Stimulated activated CD4-positive, alpha-beta T cell treated with anti-CD3 and anti-CD28 coated beads, Interleukin-2, amount 100 ng/mL, for 48 hours (primary cell): ENCODE measurements at regions not wholly inside any gene's neighbourhood (a gene's known extent, or its start where the extent isn't known, plus 50 kb on each side); places are given as distances from the start of the nearest gene placed in this dataset.
"Not testable (repeated sequence)": the region's sequence is repeated elsewhere in the genome, so short reads cannot be mapped to it uniquely, and the experiment has no call there.

Experiments used
- DNase-seq, 2 donors: peaks; one replicate each; pipeline ENCODE4 v3.0.0-alpha.2; 2020

DNA sequence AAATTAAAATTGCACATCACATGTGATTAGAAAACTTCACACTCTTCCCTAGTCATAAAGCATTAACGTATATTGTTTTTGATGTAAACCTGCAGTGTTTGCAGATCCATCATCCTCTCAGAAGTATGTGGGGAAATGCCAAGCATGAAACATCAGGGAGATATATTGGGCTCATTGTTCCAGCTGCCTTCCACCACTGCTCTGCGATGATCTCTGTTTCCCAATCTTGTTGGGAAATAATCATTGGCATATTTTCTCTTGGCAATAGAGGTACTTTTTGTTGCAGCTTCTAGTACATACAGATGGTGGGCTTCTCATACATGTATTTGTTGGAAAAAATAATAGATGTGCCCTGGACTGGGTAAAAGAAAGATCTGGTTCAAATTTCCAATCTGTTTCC lies 466.3 kb upstream of the HS3ST1 start:
- no peak for DNase-seq

DNA sequence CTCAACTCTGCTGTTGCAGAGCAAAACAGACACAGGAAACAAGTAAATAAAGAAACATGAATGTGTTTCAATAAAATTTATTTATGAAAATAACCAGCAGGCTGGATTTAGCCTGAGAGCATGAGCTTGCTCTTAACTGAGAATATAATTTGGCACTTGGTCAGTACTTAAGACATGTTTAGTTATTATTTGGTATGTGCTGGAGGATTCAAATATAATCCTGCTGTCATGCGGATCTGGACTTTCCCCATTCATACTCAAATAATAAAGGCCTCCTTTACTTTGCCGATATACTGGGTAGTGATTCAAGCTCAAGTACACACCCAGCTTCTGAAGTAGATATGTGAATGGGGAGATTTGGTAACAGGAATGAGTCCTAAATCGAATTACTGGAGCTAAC lies 465.5 kb upstream of the HS3ST1 start:
- DNase-seq, result no peak

DNA sequence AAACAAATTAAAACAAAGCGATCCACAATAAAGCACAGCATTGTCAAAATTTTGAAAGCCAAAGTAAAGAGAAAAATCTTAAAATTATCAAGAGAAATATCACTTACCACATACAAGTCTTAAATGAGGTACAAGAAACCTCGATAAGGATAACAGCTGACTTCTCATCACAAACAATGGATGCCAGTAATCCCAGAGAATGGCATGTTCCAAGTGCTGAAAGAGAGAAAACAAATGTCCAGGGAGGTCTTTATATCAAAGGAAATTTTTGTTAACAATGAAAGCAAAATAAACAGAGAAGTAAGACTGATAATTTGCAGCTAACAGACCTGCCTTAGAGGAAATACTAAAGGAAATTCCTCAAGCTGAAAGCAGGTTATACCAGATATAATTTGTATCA lies 460.4 kb upstream of the HS3ST1 start:
- DNase-seq, result no peak

DNA sequence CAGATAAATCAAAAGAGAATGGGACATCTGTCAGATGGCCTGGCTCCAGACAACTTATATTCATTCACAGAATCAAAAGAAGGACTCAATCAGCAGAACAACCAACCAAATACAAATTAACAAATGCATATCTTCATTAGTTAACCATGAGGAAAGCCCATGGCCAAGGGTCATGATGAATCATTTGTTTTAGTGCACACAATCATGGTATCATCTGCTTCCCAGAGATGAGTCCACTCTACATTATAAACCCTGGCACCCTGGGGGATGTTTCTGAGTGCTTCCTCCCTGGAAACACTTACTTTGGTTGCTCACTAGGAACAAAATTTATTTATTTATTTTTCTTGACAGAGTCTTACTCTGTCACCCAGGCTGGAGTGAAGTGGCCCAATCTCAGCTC lies 453.3 kb upstream of the HS3ST1 start:
- no peak for DNase-seq

DNA sequence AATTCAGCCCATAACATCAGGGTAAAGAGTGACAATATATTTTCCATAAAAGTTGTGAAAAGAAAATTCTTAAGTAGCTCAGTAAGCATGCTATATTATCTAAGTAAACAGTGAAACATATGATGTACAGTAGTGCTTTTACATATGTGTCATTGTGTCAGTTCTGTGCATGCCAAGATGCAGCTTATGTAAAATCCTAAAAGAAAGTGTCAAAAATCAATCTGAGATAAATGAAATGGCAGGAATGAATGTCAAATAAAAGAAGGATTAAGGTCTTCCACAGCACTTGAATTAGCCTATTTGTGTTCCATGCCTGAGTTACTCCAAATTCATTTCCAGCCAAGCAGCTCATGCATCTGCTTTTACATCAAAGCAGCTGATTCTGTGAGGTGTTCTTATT lies 452.7 kb upstream of the HS3ST1 start:
- DNase-seq, result no peak

DNA sequence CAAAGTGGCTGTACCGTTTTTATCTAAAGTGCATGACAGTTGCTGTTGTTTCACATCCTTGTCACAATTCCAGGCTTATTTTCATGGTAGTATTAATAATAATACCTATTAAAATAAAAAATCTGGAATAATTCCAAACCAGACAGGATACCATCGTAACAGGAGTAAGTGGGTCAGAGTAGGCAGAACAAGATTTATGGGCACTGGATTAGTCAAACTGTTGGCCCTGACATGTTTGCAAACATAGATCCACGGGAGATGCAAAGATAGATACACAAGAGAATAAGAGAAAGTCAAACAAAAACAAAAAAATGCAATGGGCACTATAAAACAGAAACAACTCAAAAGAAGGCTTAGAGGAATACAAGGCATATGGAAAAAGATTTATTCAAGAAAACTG lies 449.5 kb upstream of the HS3ST1 start:
- no peak for DNase-seq

DNA sequence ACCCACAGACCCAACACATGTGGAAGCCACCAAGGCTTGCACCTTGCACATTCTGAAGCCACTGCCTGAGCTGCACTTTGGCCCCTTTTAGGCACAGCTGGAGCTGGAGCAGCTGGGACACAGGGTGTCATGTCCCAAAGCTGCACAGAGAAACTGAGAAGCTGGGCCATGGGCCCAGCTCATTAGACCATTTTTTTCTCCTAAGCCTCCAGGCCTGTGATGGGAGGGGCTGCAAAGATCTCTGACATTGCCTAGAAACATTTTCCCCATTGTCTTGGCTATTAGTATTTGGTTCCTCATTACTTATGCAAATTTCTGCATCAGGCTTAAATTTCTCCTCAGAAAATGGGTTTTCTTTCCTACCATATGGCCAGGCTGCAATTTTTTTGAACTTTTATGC lies 447.4 kb upstream of the HS3ST1 start:
- no peak for DNase-seq

DNA sequence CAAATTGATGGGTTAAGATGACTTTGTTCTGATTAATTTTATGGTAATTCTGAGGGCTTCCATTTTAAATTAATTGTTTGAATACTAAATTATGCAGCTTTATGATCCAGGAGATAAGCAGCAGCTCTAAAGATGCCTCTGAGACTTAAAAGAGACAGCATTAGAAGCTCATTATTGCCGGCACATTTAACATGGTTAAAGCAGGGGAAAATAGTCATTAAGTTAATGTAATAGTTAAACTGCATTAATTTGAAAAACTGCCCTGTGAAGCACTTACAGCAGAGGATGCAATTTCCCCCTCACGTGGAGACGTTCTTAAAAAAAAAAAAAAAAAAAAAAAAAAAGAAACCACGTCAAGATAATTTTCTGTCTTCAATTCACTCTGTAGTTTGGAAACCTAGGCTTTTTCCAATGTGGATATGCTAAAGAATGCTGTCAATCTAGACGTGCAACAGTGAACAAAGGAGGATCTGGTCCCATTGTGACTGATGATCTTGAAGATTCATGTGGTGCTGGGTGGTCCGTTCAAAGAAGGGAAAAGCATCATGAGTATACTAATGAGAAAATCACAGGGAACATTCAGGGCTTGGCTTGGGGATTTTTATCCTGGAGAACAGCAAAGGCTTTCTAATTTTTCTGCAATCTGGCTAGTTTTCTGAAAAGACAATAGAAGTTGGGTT lies 440.6 kb upstream of the HS3ST1 start:
- DNase-seq, result no peak

DNA sequence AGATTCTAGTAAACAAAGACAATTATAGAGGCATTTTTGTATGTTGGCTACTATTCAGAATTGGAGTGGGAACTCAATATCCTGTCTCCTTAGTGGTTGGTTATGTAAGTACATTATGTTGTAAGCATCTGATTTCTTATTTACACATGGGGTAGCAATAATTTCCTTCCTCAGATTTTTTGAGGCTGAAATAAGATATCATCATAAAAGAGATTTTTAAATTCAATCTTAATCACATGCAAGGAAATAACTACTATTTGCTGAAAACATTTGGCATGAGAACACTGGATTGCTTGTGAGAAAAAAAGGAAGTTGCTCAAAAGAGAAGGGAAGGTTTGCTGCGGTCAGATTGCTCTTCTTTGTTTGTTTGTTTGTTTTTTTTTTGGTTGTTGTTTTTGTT lies 437.7 kb upstream of the HS3ST1 start:
- DNase-seq, result no peak

DNA sequence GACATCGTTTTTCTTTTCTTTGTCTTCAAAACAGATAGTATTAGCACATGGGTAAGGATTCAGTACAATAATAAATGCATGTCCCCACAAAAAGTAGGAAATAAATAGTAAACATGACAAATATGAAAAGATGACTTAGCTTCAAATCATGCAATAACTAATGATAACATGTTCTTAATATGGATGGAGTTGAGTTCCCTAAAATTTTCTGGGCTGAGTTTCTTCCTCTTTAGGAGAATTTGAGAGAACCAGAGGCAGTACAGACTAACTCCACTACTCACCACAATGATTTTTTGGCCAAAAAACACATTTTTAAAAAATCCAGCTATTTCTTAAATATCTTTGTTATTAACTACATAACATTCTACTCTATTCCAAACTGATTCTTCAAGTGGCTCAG lies 432.3 kb upstream of the HS3ST1 start:
- DNase-seq, result no peak

DNA sequence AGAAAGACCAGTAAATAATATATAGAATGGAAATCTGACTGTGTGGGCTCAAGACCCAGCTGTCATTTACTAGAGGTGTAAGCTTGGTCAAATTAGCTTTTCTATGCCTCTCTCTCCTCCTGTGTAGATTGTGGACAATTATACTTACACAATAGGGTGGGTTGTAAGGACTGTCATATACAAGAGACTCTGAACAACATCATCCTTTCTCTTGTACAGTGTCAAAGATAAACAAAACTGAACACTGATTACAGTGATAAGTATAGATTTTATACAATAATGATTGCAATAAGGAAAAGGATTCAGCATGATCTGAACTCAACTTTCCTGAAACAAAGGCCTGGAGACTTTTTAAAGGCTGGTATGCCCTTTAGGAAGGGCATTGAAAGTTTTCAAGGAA lies 429.2 kb upstream of the HS3ST1 start:
- no peak for DNase-seq

DNA sequence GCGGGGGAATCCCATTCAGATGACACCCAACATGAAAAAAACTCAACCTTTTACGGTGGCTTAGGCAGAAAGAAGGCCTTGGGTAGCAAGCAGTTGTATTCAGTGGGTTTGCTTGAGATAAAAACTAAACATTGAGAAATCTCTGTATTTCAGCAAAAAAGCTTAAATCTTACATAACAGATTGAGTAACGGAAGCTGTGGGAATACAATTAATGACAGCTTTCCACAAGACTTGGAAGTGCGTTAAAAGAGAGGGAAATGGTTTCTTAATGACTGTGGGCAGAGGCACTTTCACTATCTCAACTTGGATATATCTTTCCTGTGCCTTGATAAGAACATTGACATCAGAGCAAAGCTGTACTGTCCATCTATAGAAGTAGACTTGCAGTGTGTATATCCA lies 418.5 kb upstream of the HS3ST1 start:
- DNase-seq, result no peak

DNA sequence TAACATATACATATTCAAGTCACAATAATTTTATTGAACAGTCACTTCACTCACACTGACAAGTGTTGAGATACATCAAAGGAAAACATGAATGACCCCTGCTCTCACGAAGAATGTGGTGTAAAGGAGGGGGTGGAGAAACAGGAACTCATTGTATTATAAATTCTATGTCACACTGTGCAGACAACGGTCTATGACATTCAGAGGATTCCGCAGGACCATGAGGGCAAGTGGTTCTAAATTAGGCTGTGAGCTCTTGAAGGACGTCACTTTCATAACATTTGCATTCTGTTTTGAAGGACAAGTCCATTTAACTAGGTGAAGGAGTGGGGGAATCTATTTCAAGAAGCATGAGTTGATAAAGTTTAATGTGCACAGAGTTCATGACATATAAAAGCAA lies 415.2 kb upstream of the HS3ST1 start:
- no peak for DNase-seq

DNA sequence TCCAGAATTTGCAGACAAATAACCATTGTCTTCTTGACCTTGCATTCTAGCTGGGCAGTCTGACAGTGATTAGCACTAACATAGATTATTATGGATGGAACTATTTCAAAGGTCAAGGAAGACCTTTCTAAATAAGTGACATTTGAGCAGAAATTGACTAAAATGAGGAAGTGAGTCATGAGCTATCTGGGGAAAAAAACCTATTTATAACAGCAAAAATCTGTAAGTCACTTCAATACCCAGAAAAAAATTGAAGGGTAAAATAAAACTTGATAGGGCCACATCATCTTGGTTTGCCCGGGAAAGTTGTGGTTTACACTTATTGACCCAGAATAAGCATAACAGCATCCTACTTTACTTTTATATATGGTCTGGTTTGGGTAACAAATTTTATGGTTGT lies 414.6 kb upstream of the HS3ST1 start:
- DNase-seq, result no peak

DNA sequence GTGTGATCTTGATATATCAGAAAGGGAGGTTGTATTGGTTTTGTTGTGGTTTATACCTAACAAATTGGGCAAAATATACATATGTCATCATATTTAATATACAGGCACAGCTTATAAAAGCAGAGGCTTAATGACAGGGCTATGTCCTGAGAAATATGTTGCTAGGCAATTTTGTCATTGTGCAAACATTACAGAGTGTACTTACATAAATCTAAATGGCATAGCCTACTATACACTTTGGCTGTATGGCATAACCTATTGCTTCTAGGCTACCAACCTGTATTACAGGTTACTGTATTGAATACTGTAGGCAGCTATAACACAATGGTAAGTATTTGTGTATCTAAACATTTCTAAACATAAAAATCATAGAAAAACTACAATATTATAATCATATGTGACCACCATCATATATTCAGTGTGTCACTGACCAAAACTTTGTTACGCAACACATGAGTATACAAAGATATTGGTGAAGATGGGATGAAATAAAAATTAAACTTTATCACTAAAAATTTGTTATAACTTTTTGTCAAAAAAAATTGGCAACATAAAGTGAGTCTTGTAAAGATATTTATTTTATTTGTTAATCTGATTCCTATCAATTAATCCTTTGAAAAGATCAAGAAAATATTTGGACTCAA lies 414.0 kb upstream of the HS3ST1 start:
- DNase-seq, result no peak

DNA sequence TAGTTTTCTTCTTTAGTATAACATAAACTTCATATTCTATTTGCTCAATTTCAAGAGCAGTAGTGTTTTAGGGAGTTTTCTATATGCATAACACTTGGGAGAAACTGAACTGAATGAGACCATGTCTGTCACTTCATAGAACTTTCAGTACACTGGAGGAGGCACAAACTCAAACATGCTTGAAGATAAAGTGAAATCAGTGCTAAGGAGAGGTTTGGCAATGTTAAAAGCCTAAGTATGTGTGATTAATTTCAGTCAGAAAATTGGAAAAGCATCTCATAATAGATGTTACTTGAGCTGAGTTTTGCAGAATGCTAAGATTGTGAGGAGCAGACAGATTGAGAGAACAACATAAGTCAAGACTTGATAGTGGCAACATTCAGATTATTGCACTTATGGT lies 411.2 kb upstream of the HS3ST1 start:
- no peak for DNase-seq

DNA sequence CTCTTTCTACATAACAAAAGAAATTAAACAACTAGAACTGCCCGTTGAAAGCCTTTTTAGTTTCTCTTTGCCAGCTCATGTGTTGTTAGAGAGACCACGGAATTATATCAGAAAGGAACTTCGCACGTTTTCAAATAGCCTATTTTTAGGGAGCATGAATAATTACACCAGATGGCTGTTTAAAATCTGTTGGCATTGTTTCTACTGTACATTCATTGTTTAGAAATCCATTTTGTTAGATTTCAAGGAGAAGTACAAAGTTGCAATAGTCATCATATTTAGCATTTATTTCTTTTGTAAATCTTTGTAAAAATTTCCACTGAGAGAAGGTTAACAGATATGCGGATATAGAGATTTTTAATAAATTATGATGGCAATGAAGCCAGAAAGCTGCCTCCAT lies 403.0 kb upstream of the HS3ST1 start:
- no peak for DNase-seq

DNA sequence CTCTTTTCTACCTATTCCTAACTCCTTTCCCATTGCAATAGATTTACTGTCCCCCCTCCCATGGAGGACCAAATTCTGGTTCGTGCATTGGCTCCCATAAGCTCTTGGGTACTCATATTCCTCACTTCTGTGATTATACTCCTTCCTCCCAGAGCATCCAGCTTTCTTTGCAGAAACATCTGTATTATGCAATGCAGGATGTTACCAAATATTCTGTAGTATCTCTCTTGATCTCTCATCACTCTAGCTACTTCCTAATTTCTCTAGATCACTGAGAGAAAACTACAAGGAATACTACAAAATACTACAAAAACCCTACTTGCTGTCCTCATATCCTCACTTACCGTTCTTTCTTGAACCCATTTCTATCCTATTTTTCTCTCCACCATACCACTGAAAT lies 395.9 kb upstream of the HS3ST1 start:
- no peak for DNase-seq

DNA sequence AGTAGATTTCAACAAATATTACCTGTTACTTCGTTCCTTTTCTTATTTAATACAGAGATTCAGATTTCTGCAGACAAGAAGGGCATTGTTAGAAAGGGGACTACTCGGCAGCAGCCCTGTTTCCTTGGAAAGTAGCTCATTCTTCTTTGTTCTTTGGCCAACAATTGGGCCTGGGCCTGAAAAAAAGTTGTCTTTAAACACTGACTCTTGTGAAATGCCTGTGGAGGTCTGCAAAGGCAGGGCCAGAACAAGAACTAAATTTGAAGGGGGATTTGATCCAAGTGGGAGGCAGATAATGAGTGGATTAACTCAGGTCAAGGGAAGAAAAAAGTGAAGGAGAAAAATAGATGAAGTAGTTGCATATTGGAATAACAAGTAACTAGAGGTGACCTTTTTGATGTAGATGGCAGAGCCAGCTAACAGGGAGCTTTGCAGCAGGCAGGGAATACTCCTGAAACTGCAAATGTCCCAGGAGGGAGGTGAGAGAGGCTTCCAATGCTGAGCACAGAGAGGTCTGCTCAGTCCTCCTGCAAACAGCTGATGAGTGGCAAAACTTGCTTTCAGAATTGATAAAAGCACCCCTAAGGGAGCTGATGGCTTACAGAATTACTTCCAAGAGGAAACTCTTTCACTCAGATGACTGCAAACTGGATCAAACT lies 393.2 kb upstream of the HS3ST1 start:
- DNase-seq, result no peak

DNA sequence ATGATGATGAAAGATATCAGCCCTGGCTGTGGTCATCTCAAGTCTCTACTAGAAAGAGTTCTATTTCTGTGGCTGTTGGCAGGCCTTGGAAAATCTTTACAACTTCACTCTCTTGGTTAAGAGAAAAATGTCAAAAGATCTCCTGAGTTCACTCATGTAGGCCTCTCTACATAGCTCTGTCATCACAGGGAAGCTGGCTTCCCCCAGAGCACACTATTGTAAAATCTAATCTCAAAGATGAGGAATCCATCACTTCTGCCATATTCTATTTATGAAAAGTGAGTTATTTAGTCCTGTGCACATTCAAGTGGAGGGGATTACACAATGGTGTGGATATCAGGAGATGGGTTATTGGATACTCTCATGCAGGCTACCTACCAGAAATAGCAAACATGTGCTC lies 388.4 kb upstream of the HS3ST1 start:
- no peak for DNase-seq

DNA sequence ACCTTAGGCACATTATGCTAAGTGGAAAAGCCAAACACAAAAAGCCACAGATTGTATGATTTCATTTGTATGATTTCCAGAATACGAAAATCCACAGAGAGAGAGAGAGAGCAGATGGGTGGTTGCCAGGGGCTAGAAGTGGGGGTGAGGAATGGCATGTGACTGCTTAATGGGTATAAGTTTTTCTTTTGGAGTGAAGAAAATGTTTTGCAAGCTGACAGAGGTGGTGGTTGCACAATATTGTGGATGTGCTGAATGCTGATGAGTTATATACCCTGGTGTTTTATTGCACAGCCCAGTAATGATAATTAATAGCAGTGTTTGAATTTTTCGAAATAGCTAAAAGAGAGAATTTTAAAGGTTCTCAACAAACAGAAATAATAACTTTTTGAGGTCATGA lies 386.1 kb upstream of the HS3ST1 start:
- DNase-seq, result no peak

DNA sequence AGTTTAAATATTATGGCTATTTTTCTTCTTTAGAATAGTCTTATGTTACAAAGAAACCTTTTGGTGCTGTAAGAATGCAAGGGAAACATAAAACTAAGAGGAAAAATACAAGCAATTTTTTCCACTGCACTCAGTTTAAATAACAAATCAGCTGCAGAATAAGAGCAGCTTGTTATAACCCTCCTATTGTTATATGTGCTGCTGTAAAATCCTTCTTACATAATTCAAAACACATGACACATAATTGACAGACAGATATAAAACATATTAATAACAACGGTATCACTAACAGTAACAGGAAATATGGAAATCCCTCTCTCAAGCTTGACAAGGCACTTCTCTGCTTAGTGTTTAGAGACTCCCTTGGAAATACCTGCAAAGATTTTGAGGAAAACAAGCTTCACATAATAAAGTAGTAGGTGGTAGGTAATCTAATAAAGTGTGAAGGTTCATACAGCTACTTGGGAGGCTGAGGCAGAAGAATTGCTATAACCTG lies 385.3 kb upstream of the HS3ST1 start:
- no peak for DNase-seq

DNA sequence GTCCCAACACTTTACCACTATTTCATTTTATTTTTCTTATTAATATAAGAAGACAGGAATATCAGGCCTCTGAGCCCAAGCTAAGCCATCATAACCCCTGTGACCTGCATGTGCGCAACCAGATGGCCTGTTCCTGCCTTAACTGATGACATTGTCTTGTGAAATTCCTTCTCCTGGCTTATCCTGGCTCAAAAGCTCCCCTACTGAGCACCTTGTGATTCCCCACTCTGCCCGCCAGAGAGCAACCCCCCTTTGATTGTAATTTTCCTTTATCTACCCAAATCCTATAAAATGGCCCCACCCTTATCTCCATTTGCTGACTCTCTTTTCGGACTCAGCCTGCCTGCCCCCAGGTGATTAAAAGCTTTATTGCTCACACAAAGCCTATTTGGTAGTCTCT lies 382.8 kb upstream of the HS3ST1 start:
- DNase-seq, result not testable (repeated sequence)

DNA sequence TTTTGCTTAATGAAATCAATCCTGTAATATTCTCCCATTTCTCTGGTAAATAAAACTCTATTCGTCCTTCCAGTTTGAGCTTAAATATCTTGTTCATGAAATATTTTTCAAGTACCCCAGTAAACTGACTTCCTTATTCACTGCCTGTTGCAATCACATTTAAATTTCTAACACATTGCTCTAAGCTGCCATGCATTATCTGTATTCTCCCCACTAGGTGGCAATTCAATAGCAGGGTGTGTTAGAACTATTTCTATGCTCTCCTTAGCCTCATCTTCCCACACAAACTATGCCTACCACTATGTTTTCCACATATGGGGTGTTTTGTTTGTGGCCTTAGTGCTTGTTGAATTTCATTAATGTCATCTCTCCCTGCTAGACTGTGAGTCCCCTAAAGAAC lies 377.1 kb upstream of the HS3ST1 start:
- DNase-seq, result no peak
